ENCODE measurements at regions not wholly inside any gene's neighbourhood (a gene's known extent, or its start where the extent isn't known, plus 50 kb on each side); places are given as distances from the start of the nearest gene placed in this dataset.

DNA sequence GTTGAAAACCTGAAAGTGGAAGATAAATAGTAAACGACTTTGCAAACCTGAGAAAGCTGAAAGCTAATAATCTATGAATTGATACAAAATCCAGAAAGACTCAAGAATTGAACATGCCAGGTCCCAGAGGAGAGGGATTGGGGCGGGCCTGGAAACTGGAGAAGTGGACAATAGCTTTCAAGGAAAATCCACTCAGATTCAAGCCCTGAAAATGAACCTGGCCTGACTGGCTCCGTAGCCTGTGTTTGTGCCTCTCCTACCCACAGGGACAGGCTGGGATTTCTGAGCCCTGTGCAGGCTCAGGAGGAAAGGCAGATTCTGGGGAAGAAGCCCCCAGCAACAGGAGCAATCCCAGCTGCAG lies 274.8 kb upstream of the HS6ST1 start:
- Histone ChIP-seq H3K27ac (no peak overlapping the region), H3K36me3 (no peaks in the 10 kb centered on the region), H3K27me3 (no peaks in the 10 kb centered on the region), H3K9me3 (no peaks in the 10 kb centered on the region), H3K4me3 (no peak overlapping the region), H3K4me1 (no peaks in the 10 kb centered on the region)
- ATAC-seq: no peak
- TF ChIP-seq, protein P1, sequence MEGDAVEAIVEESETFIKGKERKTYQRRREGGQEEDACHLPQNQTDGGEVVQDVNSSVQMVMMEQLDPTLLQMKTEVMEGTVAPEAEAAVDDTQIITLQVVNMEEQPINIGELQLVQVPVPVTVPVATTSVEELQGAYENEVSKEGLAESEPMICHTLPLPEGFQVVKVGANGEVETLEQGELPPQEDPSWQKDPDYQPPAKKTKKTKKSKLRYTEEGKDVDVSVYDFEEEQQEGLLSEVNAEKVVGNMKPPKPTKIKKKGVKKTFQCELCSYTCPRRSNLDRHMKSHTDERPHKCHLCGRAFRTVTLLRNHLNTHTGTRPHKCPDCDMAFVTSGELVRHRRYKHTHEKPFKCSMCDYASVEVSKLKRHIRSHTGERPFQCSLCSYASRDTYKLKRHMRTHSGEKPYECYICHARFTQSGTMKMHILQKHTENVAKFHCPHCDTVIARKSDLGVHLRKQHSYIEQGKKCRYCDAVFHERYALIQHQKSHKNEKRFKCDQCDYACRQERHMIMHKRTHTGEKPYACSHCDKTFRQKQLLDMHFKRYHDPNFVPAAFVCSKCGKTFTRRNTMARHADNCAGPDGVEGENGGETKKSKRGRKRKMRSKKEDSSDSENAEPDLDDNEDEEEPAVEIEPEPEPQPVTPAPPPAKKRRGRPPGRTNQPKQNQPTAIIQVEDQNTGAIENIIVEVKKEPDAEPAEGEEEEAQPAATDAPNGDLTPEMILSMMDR (IDR thresholded peaks at IDR 0.05): no peak
- no peak for DNase-seq
- intact Hi-C loops (cut with DNase I): no loop called here

DNA sequence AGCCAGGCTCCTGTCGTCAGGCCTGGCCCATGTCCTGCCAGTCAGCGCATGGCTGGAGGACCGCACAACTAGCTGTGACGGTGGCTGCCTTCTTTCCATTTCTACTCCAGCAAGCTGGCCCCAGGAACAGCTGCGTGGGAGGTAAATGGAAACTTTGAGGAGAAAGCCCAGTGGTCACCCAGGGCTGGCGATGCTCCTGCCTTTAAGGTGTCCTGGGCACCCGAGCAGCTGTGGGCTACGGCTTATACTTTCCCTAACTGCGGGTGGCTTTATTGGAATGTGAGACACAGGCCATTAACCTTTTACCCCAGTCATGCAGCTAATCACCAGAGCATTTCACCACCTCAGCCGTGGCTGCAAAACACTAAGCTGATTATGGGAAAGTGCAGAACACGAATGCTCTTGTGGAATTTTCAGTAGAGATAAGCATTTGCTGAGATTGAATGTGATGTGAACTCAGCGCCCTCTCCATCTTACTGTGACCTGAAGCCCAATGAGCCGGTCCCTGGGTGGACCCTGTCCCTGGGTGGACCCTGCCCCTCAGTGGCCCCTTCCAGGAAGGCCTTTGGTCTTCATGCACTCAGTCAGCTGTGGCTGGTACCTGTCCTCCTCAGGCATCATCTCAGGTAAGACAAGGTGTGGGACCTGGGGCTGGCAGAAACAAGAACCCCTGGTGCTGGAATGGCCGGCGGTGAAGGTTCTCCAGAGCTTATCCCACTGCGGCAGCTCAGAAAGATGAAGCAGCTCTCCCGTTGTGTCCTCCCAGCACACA lies 275.4 kb upstream of the HS6ST1 start:
- intact Hi-C loops (cut with DNase I): no loop called here
- H3K36me3 ChIP-seq: no peaks in the 10 kb centered on the region
- TF ChIP-seq, protein P1 (IDR thresholded peaks at IDR 0.05): no peak
- ATAC-seq (no peak), DNase-seq (no peak)
- no peaks in the 10 kb centered on the region for H3K27me3 ChIP-seq
- H3K27ac ChIP-seq: no peak overlapping the region
- no peaks in the 10 kb centered on the region for H3K9me3 ChIP-seq
- no peaks in the 10 kb centered on the region for H3K4me1 ChIP-seq
- no peak overlapping the region for H3K4me3 ChIP-seq

DNA sequence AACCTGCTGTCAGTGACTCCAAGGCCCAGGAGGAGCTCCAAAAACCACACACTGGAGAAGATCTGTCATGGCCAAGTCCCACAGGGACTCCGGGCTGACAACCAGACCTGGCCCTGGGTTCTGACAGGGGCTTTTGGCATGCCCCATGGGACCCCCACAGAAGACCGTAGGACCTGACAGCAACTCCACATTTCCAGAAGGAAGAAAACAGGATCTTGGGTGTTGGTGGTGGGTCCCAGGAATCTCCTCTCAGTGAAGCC lies 275.9 kb upstream of the HS6ST1 start:
- no peaks in the 10 kb centered on the region for H3K4me1 ChIP-seq
- no peaks in the 10 kb centered on the region for H3K9me3 ChIP-seq
- DNase-seq (no peak), ATAC-seq (no peak)
- no peak overlapping the region for H3K4me3 ChIP-seq
- H3K27me3 ChIP-seq: no peaks in the 10 kb centered on the region
- no peaks in the 10 kb centered on the region for H3K36me3 ChIP-seq
- TF ChIP-seq, protein P1 (IDR thresholded peaks at IDR 0.05): no peak
- no peak overlapping the region for H3K27ac ChIP-seq
- intact Hi-C loops (cut with DNase I): no loop called here

DNA sequence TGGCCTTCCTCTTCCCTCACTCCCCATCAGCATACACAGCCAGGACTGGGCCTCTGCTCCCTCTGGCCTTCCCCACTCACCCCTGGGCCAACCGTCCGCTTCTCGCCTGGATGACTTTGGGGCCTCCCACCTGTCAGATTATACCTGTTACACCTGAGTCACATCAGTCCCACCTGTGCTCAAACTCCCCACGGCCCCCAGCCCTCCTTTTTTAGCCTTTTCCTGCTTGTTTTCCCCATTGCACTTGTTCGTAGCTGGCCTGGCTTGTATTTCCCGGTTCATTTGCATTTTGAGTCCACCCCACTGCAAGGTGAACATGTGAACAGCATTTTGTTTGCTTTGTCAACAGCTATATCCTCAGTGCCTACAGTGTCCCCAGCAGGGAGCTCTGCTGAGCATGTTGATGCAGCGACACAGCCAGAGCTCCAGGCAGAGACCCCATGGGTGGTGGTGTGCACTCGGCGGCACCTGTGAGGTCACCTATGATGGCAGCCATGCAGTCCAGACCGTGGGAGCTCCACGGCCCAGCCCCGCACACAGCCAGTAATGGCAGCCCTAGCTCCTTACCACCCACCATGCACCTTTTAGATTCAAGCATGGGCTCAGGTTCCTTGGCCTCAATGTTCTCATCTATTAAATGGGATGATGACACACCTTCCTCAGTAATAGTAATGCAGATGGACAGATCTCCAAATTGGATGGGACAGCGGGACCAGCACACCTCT lies 276.4 kb upstream of the HS6ST1 start:
- Histone ChIP-seq H3K36me3 (no peaks in the 10 kb centered on the region), H3K4me1 (no peaks in the 10 kb centered on the region), H3K9me3 (no peaks in the 10 kb centered on the region), H3K27me3 (no peaks in the 10 kb centered on the region), H3K27ac (no peak overlapping the region), H3K4me3 (no peak overlapping the region)
- no peak for ATAC-seq
- intact Hi-C loops (cut with DNase I): no loop called here
- DNase-seq: peak; percentile 26
- TF ChIP-seq, protein P1 (IDR thresholded peaks at IDR 0.05): no peak

DNA sequence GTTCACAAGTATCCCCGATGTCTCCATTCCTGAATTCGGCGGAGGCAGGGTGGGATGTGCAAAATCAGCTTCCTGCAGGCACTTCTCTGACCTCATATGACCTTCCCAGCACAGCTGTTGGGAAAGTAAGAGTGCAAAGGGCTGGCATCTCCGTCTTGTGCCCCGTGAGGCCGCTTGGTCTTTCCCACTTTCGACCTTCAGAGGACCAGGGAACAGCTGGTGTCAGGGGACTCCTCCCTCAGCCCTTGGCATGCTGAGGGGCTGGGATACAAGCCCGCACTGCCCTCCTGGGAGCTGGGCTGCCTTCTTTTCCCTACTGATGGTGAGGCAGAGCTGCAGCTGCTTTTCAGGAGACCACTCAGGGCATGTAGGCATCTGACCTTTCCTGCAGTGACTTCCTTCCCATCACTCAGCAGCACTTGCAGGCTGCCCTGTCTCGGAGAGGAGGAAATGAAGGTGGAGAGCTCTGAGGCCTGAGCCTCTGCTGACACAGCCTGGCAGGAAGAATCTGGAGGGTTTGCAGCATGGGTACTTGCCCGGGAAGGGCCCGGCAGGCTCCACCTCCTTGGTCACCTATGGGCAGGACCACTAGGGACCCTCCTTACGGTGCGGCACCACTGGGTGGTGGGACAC lies 277.2 kb upstream of the HS6ST1 start:
- Histone ChIP-seq H3K4me1 (no peaks in the 10 kb centered on the region), H3K9me3 (no peaks in the 10 kb centered on the region), H3K27me3 (no peaks in the 10 kb centered on the region), H3K4me3 (no peak overlapping the region), H3K27ac (no peak overlapping the region), H3K36me3 (no peaks in the 10 kb centered on the region)
- intact Hi-C loops (cut with DNase I): no loop called here
- ATAC-seq (no peak), DNase-seq (no peak)
- TF ChIP-seq, protein P1 (IDR thresholded peaks at IDR 0.05): no peak
